Skin epidermis (tissue), 12 donors: ENCODE measurements at regions not wholly inside any gene's neighbourhood (a gene's known extent, or its start where the extent isn't known, plus 50 kb on each side); places are given as distances from the start of the nearest gene placed in this dataset.
"Not testable (repeated sequence)": the region's sequence is repeated elsewhere in the genome, so short reads cannot be mapped to it uniquely, and the experiment has no call there.

Experiments
- H3K27ac ChIP-seq, 21 experiments: fragments of 200-600 bp; sonication (generic) in 11 of 21; one replicate each; pipeline ENCODE4 v1.5.0; 2020; ENCODE audit warnings: mild to moderate bottlenecking in 3 of 21, inconsistent platforms in 2 of 21, moderate library complexity in 2 of 21
- H3K4me3 ChIP-seq, 7 experiments: fragments of 200-600 bp; sonication (generic) in 2 of 7; one replicate each; pipeline ENCODE4 v1.5.0; 2020; ENCODE audit warnings: inconsistent platforms in 2 of 7, mild to moderate bottlenecking in 2 of 7, moderate library complexity in 1 of 7

- not testable (repeated sequence) for H3K4me3 ChIP-seq, H3K27ac ChIP-seq
These were observed 52.7 kb upstream of the NOTCH1 start for GRCh38 chr9:136598390-136599073.

- H3K27ac ChIP-seq: no peak overlapping the region
These were observed 52.1 kb upstream of the NOTCH1 start for GRCh38 chr9:136597965-136598364.

GRCh38 chr9:136597141-136597885 is 51.5 kb upstream of the NOTCH1 start:
- no peak overlapping the region for H3K4me3 ChIP-seq
- H3K27ac ChIP-seq: no peak overlapping the region

More at GRCh38 chr9:136597965-136598364, 52.1 kb upstream of the NOTCH1 start:
- no peak overlapping the region for H3K4me3 ChIP-seq

GRCh38 chr9:136596630-136597031 is 50.8 kb upstream of the NOTCH1 start:
- H3K27ac ChIP-seq: no peak overlapping the region
- H3K4me3 ChIP-seq: no peak overlapping the region

- no peak overlapping the region for H3K4me3 ChIP-seq
- H3K27ac ChIP-seq: no peak overlapping the region
These were observed 50.4 kb upstream of the NOTCH1 start for GRCh38 chr9:136596217-136596616.

GRCh38 chr9:136595245-136596153 is 49.7 kb upstream of the NOTCH1 start:
- H3K27ac ChIP-seq: no peak overlapping the region

More at GRCh38 chr9:136595245-136596153, 49.7 kb upstream of the NOTCH1 start:
- no peak overlapping the region for H3K4me3 ChIP-seq
